ENCODE measurements at regions not wholly inside any gene's neighbourhood (a gene's known extent, or its start where the extent isn't known, plus 50 kb on each side); places are given as distances from the start of the nearest gene placed in this dataset.

DNA sequence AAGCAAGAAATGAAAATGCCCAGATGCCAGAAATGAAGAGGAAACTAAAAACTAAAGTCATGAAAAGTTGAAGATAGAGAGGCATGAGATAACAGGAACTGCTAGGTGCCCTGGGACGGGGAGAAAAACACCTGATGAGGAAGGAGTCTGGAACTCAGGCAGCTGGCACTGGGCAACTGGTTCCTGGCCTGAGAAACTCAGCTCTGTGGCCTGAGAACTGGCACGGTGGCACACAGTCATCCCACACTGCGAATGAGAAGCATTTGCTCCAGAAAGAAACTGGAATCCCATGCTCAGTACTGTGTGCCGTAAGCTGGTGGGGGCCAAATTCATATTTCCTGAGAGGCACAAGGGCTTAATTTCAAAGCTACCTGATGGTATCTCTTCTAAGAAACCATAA, 53.6 kb upstream of the RORA start:
- TF ChIP-seq, protein P1, sequence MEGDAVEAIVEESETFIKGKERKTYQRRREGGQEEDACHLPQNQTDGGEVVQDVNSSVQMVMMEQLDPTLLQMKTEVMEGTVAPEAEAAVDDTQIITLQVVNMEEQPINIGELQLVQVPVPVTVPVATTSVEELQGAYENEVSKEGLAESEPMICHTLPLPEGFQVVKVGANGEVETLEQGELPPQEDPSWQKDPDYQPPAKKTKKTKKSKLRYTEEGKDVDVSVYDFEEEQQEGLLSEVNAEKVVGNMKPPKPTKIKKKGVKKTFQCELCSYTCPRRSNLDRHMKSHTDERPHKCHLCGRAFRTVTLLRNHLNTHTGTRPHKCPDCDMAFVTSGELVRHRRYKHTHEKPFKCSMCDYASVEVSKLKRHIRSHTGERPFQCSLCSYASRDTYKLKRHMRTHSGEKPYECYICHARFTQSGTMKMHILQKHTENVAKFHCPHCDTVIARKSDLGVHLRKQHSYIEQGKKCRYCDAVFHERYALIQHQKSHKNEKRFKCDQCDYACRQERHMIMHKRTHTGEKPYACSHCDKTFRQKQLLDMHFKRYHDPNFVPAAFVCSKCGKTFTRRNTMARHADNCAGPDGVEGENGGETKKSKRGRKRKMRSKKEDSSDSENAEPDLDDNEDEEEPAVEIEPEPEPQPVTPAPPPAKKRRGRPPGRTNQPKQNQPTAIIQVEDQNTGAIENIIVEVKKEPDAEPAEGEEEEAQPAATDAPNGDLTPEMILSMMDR (IDR thresholded peaks at IDR 0.05): no peak
- TF ChIP-seq POLR2A (IDR thresholded peaks at IDR 0.05): no peak
